ENCODE measurements at regions not wholly inside any gene's neighbourhood (a gene's known extent, or its start where the extent isn't known, plus 50 kb on each side); places are given as distances from the start of the nearest gene placed in this dataset.

- Mint-ChIP-seq H3K27ac (no peak overlapping the region), H3K9me3 (peaks cover 5 to 12% of the 10 kb centered on the region in 2 donors), H3K27me3 (no peaks in the 10 kb centered on the region), H3K4me1 (no peaks in the 10 kb centered on the region), H3K4me3 (no peak overlapping the region)
- ATAC-seq (no peak), DNase-seq (no peak)
Measured at GRCh38 chr3:86702381-86702958, 288.5 kb downstream of the VGLL3 start.

- Mint-ChIP-seq H3K9me3 (peaks cover 5 to 10% of the 10 kb centered on the region in 2 donors), H3K4me1 (no peaks in the 10 kb centered on the region), H3K4me3 (no peak overlapping the region), H3K27ac (no peak overlapping the region), H3K27me3 (no peaks in the 10 kb centered on the region)
- ATAC-seq = no peak
- DNase-seq = no peak
Measured at GRCh38 chr3:86695752-86696151, 295.2 kb downstream of the VGLL3 start.

GRCh38 chr3:86673991-86674390 lies 317.0 kb downstream of the VGLL3 start:
- no peak for ATAC-seq
- H3K4me3 Mint-ChIP-seq = no peak overlapping the region
- H3K27ac Mint-ChIP-seq = no peak overlapping the region
- peaks cover 19 to 31% of the 10 kb centered on the region in 2 donors for H3K9me3 Mint-ChIP-seq
- DNase-seq = no peak
- no peaks in the 10 kb centered on the region for H3K27me3 Mint-ChIP-seq
- H3K4me1 Mint-ChIP-seq = no peaks in the 10 kb centered on the region

GRCh38 chr3:86661817-86662216 lies 329.1 kb downstream of the VGLL3 start:
- Mint-ChIP-seq H3K27ac (no peak overlapping the region), H3K9me3 (peaks cover 0 to 5% of the 10 kb centered on the region in 2 donors), H3K4me1 (no peaks in the 10 kb centered on the region), H3K27me3 (no peaks in the 10 kb centered on the region), H3K4me3 (no peak overlapping the region)
- DNase-seq (no peak), ATAC-seq (no peak)

- no peak for ATAC-seq
- no peak overlapping the region for H3K4me3 Mint-ChIP-seq
- peaks cover 0 to 6% of the 10 kb centered on the region in 2 donors for H3K9me3 Mint-ChIP-seq
- H3K27ac Mint-ChIP-seq = no peak overlapping the region
- no peak for DNase-seq
- H3K4me1 Mint-ChIP-seq = no peaks in the 10 kb centered on the region
- no peaks in the 10 kb centered on the region for H3K27me3 Mint-ChIP-seq
Measured at GRCh38 chr3:86658876-86659275, 332.1 kb downstream of the VGLL3 start.

GRCh38 chr3:86654806-86655460 lies 336.0 kb downstream of the VGLL3 start:
- H3K9me3 Mint-ChIP-seq = peaks cover 0 to 6% of the 10 kb centered on the region in 2 donors
- H3K4me1 Mint-ChIP-seq = no peaks in the 10 kb centered on the region
- ATAC-seq = no peak
- H3K27me3 Mint-ChIP-seq = no peaks in the 10 kb centered on the region
- DNase-seq = no peak
- H3K4me3 Mint-ChIP-seq = no peak overlapping the region
- H3K27ac Mint-ChIP-seq = no peak overlapping the region

GRCh38 chr3:86653661-86654205 lies 337.2 kb downstream of the VGLL3 start:
- Mint-ChIP-seq H3K4me1 (no peaks in the 10 kb centered on the region), H3K27me3 (no peaks in the 10 kb centered on the region), H3K9me3 (peaks cover 0 to 6% of the 10 kb centered on the region in 2 donors), H3K4me3 (no peak overlapping the region), H3K27ac (no peak overlapping the region)
- DNase-seq = no peak
- ATAC-seq = no peak

- Mint-ChIP-seq H3K9me3 (peaks cover 7 to 10% of the 10 kb centered on the region in 2 donors), H3K27ac (no peak overlapping the region), H3K4me1 (no peaks in the 10 kb centered on the region), H3K4me3 (no peak overlapping the region), H3K27me3 (no peaks in the 10 kb centered on the region)
- ATAC-seq (no peak), DNase-seq (no peak)
Measured at GRCh38 chr3:86648087-86648486, 342.9 kb downstream of the VGLL3 start.

GRCh38 chr3:86645756-86646155 lies 345.2 kb downstream of the VGLL3 start:
- ATAC-seq = no peak
- H3K4me3 Mint-ChIP-seq = no peak overlapping the region
- no peak overlapping the region for H3K27ac Mint-ChIP-seq
- DNase-seq = no peak
- H3K27me3 Mint-ChIP-seq = no peaks in the 10 kb centered on the region
- H3K9me3 Mint-ChIP-seq = peaks cover 7 to 10% of the 10 kb centered on the region in 2 donors
- H3K4me1 Mint-ChIP-seq = no peaks in the 10 kb centered on the region

GRCh38 chr3:86634361-86634760 lies 356.6 kb downstream of the VGLL3 start:
- Mint-ChIP-seq H3K27ac (no peak overlapping the region), H3K27me3 (no peaks in the 10 kb centered on the region), H3K9me3 (peaks cover 2 to 4% of the 10 kb centered on the region in 2 donors), H3K4me3 (no peak overlapping the region), H3K4me1 (no peaks in the 10 kb centered on the region)
- ATAC-seq (no peak), DNase-seq (no peak)

- no peak for DNase-seq
- Mint-ChIP-seq H3K27ac (no peak overlapping the region), H3K9me3 (peaks cover 7% of the 10 kb centered on the region in 2 donors), H3K27me3 (no peaks in the 10 kb centered on the region), H3K4me3 (no peak overlapping the region), H3K4me1 (no peaks in the 10 kb centered on the region)
- ATAC-seq = no peak
Measured at GRCh38 chr3:86629511-86629910, 361.4 kb downstream of the VGLL3 start.

- ATAC-seq (no peak), DNase-seq (no peak)
- peaks cover 4 to 8% of the 10 kb centered on the region in 2 donors for H3K9me3 Mint-ChIP-seq
- H3K4me1 Mint-ChIP-seq = no peaks in the 10 kb centered on the region
- no peak overlapping the region for H3K4me3 Mint-ChIP-seq
- H3K27ac Mint-ChIP-seq = no peak overlapping the region
- H3K27me3 Mint-ChIP-seq = no peaks in the 10 kb centered on the region
Measured at GRCh38 chr3:86624192-86624591, 366.8 kb downstream of the VGLL3 start.

- no peaks in the 10 kb centered on the region for H3K27me3 Mint-ChIP-seq
Measured at GRCh38 chr3:86618706-86619105, 372.2 kb downstream of the VGLL3 start.

GRCh38 chr3:86605166-86605565 lies 385.8 kb downstream of the VGLL3 start:
- Mint-ChIP-seq H3K9me3 (peaks cover 15 to 31% of the 10 kb centered on the region in 2 donors), H3K4me3 (no peak overlapping the region), H3K4me1 (no peaks in the 10 kb centered on the region), H3K27me3 (no peaks in the 10 kb centered on the region), H3K27ac (no peak overlapping the region)
- ATAC-seq = no peak
- no peak for DNase-seq

More at GRCh38 chr3:86618706-86619105, 372.2 kb downstream of the VGLL3 start:
- peaks cover 6 to 7% of the 10 kb centered on the region in 2 donors for H3K9me3 Mint-ChIP-seq
- H3K4me1 Mint-ChIP-seq = no peaks in the 10 kb centered on the region
- no peak overlapping the region for H3K27ac Mint-ChIP-seq
- no peak for DNase-seq
- H3K4me3 Mint-ChIP-seq = no peak overlapping the region
- ATAC-seq = no peak

GRCh38 chr3:86595696-86596095 lies 395.3 kb downstream of the VGLL3 start:
- Mint-ChIP-seq H3K27ac (no peak overlapping the region), H3K4me1 (no peaks in the 10 kb centered on the region), H3K27me3 (no peaks in the 10 kb centered on the region), H3K4me3 (no peak overlapping the region), H3K9me3 (peaks cover 0 to 5% of the 10 kb centered on the region in 2 donors)
- ATAC-seq = no peak
- DNase-seq = no peak

GRCh38 chr3:86594838-86595237 lies 396.1 kb downstream of the VGLL3 start:
- ATAC-seq = no peak
- no peak for DNase-seq
- Mint-ChIP-seq H3K9me3 (peaks cover 0 to 5% of the 10 kb centered on the region in 2 donors), H3K27me3 (no peaks in the 10 kb centered on the region), H3K4me1 (no peaks in the 10 kb centered on the region), H3K27ac (no peak overlapping the region), H3K4me3 (no peak overlapping the region)

Measured in stimulated activated naive CD8-positive, alpha-beta T cell treated with anti-CD3 and anti-CD28 coated beads, Interleukin-15, amount 100 ng/mL, for 72 hours (primary cell).